ENCODE measurements at regions not wholly inside any gene's neighbourhood (a gene's known extent, or its start where the extent isn't known, plus 50 kb on each side); places are given as distances from the start of the nearest gene placed in this dataset.

DNA sequence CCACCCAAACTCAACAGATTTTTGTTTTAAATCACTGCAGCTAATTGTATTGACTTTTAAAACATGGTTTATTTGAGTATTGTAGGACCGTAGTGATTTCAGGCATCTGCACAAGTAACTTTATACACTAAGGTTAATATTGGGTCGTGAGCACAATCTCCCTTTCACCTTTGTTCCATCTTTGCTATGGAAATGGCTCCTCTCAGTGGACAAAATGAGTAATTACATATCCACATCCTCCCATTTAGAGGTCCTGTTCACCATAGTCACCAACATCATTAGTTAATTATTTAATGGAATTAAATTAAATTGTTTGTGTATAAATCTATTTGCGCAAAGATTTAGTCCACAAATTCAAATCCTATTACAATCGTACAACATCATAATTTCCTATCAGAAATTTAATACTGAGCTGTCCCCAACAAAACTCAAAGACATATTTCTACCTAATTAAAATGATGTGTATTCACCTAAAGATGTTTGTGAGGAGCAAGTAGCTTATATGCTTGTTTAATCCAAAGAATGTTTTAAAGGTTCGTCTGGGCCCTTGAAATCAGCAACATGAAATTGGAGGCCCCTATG is 173.0 kb upstream of the DAPK1 start:
- DNase-seq (no peak), ATAC-seq (peak; percentile 51 to 77)
- no peaks in the 10 kb centered on the region for H3K4me1 ChIP-seq
- H3K9me3 ChIP-seq: no peaks in the 10 kb centered on the region
- H3K4me3 ChIP-seq: no peak overlapping the region
- TF ChIP-seq, protein P1, sequence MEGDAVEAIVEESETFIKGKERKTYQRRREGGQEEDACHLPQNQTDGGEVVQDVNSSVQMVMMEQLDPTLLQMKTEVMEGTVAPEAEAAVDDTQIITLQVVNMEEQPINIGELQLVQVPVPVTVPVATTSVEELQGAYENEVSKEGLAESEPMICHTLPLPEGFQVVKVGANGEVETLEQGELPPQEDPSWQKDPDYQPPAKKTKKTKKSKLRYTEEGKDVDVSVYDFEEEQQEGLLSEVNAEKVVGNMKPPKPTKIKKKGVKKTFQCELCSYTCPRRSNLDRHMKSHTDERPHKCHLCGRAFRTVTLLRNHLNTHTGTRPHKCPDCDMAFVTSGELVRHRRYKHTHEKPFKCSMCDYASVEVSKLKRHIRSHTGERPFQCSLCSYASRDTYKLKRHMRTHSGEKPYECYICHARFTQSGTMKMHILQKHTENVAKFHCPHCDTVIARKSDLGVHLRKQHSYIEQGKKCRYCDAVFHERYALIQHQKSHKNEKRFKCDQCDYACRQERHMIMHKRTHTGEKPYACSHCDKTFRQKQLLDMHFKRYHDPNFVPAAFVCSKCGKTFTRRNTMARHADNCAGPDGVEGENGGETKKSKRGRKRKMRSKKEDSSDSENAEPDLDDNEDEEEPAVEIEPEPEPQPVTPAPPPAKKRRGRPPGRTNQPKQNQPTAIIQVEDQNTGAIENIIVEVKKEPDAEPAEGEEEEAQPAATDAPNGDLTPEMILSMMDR (IDR thresholded peaks at IDR 0.05): peak; percentile 76
- intact Hi-C loops (cut with DNase I): loop anchor here (5.0 to 10.0 kb wide), 2 partner anchors 837 to 890 kb away; no protein-coding TSS in a partner anchor
- H3K36me3 ChIP-seq: no peaks in the 10 kb centered on the region
- H3K27me3 ChIP-seq (ENCODE audit: low read depth): peaks cover 12% of the 10 kb centered on the region
- H3K27ac ChIP-seq: no peak overlapping the region

DNA sequence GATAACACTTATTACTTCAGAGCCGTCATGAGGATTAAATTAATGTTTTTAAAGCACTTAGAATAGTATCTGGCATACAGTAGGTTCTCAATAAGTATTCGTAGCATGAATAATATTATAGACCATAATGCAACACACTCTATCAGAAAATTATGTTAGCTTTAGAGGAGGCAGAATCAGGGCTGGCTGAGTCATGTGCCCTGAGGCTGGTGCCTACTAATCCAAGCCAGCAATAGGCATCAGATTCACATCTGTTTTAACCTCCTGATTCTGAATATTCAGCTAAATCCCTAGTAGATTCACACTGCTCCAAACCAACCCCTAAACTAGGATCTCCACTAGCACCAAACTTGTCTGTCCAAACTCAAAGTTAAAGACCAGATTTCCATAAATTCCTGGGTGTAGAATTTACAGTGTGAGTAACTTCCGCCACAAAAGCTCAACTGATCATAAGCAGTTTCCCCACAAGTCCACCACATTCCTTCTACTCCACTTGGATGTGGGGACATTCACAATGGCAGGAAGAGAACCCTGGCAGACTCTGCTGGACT is 170.0 kb upstream of the DAPK1 start:
- no peaks in the 10 kb centered on the region for H3K36me3 ChIP-seq
- no peaks in the 10 kb centered on the region for H3K9me3 ChIP-seq
- DNase-seq: no peak
- ATAC-seq: no peak
- H3K4me1 ChIP-seq: no peaks in the 10 kb centered on the region
- intact Hi-C loops (cut with DNase I): loop anchor here (5.0 to 10.0 kb wide), 2 partner anchors 840 to 893 kb away; no protein-coding TSS in a partner anchor
- no peak overlapping the region for H3K4me3 ChIP-seq
- no peak overlapping the region for H3K27ac ChIP-seq
- TF ChIP-seq, protein P1 (IDR thresholded peaks at IDR 0.05): no peak
- peaks cover 12% of the 10 kb centered on the region for H3K27me3 ChIP-seq (ENCODE audit: low read depth)

DNA sequence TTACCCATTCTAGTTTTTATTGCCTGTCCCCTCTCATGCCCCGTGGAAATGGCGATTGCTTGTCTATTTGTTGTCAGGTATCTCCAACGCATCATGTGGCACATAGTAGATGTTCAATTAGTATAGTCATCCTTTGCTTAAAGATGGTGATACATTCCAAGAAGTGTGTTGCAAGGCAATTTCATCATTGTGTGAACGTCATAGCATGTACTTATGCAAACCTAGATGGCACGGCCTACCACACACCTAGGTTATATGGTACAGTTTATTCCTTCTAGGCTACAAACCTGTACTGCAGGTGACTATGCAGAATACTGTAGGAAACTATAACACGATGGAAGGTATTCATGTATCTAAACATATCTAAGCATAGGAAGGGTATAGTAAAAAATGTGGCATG is 163.9 kb upstream of the DAPK1 start:
- intact Hi-C loops (cut with DNase I): no loop called here
- Histone ChIP-seq H3K27ac (no peak overlapping the region), H3K9me3 (no peaks in the 10 kb centered on the region), H3K36me3 (no peaks in the 10 kb centered on the region), H3K4me3 (no peak overlapping the region), H3K27me3 (ENCODE audit: low read depth) (no peaks in the 10 kb centered on the region), H3K4me1 (peaks cover 9% of the 10 kb centered on the region)
- TF ChIP-seq, protein P1 (IDR thresholded peaks at IDR 0.05): no peak
- ATAC-seq: no peak
- DNase-seq: no peak

DNA sequence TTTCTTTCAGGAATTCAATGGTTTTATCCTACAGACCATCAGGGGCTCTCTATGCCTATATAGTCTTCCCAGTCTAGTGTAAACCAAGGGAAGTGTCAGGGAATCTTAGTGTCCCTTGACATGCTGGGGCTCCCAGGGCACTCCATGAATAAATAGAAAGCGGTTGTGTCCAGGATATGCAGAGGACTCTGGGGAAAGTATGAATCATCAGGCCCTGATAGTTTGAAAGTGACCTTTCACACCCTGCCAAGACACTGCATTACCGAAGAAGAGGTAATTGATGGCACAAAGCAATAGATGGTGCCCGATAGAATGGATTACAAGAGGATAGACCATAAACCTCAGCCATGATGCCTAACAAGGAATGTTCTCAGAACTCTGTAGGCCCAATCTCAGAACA is 163.3 kb upstream of the DAPK1 start:
- intact Hi-C loops (cut with DNase I): no loop called here
- Histone ChIP-seq H3K36me3 (no peaks in the 10 kb centered on the region), H3K27me3 (ENCODE audit: low read depth) (no peaks in the 10 kb centered on the region), H3K4me1 (peaks cover 9% of the 10 kb centered on the region), H3K4me3 (no peak overlapping the region), H3K27ac (no peak overlapping the region), H3K9me3 (no peaks in the 10 kb centered on the region)
- TF ChIP-seq, protein P1 (IDR thresholded peaks at IDR 0.05): no peak
- ATAC-seq: no peak
- no peak for DNase-seq

DNA sequence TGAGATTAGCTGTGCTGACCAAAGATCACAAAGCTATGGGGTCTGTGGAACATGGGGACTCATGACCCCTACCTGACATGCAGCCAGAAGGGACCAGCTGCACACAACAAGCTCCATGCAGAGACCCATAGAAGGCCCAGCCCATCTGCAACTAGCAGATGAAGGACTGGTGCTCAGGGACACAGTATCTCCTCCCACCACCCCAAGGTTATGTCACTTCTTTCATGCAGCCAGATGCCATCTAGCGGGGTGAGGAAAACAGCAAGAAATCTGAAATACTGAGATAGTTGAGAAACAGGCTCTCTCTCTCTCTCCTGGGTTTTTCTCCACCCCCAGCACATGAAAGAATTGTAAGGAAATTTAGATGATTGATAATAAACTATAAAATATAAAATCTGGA is 161.3 kb upstream of the DAPK1 start:
- Histone ChIP-seq H3K36me3 (no peaks in the 10 kb centered on the region), H3K9me3 (no peaks in the 10 kb centered on the region), H3K4me1 (peaks cover 9% of the 10 kb centered on the region), H3K27ac (no peak overlapping the region), H3K27me3 (ENCODE audit: low read depth) (no peaks in the 10 kb centered on the region), H3K4me3 (no peak overlapping the region)
- peak; percentile 20 to 34 for ATAC-seq
- DNase-seq: no peak
- TF ChIP-seq, protein P1 (IDR thresholded peaks at IDR 0.05): no peak
- intact Hi-C loops (cut with DNase I): no loop called here
